HL-60 (cell line): ENCODE measurements at regions not wholly inside any gene's neighbourhood (a gene's known extent, or its start where the extent isn't known, plus 50 kb on each side); places are given as distances from the start of the nearest gene placed in this dataset.

Experiments
- POLR2AphosphoS5 ChIP-seq: IDR thresholded peaks from 2 replicates; pipeline ENCODE4 v1.6.1; 2012; ENCODE audit warnings: low read depth
- TF ChIP-seq, protein P1 (sequence below): IDR thresholded peaks from one replicate; pipeline ENCODE4 v1.5.1; 2011; ENCODE audit warnings: low read length, control low read depth, inconsistent platforms; ENCODE audit not compliant: insufficient read depth

DNA sequence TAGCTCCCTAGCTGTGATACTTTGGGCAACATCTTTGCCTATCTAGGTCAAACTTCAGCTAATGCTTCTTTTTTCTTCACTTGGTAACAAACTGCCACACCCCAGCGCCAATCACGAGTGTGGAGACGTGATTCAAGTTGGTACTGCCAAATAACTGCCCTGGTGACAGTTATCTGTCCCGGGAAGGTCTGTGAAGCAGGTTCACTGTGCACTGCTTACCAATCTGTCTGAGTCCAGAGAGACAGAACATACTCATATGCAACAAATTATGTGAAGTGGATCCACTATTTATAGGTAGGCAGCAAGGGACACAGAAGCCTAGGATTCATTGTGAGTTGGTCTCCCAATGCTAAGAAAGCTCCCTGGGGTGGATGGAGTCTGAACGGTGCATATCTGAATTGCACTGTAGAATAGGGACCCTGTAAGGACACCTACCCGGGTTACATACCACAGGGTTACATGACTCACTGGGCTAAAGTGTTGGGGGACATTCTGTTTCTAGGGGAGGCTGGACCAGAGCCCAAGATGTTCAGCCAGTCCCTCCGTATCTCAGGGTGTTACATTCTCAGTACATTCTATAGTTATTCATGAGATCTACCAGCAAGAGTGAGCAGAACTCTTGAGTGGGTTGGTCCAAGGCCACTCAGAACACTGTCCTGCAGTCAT lies 95.4 kb upstream of the STC2 start:
- no peak for TF ChIP-seq POLR2AphosphoS5
- TF ChIP-seq, protein P1, sequence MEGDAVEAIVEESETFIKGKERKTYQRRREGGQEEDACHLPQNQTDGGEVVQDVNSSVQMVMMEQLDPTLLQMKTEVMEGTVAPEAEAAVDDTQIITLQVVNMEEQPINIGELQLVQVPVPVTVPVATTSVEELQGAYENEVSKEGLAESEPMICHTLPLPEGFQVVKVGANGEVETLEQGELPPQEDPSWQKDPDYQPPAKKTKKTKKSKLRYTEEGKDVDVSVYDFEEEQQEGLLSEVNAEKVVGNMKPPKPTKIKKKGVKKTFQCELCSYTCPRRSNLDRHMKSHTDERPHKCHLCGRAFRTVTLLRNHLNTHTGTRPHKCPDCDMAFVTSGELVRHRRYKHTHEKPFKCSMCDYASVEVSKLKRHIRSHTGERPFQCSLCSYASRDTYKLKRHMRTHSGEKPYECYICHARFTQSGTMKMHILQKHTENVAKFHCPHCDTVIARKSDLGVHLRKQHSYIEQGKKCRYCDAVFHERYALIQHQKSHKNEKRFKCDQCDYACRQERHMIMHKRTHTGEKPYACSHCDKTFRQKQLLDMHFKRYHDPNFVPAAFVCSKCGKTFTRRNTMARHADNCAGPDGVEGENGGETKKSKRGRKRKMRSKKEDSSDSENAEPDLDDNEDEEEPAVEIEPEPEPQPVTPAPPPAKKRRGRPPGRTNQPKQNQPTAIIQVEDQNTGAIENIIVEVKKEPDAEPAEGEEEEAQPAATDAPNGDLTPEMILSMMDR: no peak
